LNCaP clone FGC (cell line): ENCODE measurements at regions not wholly inside any gene's neighbourhood (a gene's known extent, or its start where the extent isn't known, plus 50 kb on each side); places are given as distances from the start of the nearest gene placed in this dataset.

ENCODE experiments used
- DNase-seq: peaks from one replicate; pipeline ENCODE4 v3.0.0-alpha.2; 2011; ENCODE audit warnings: low read depth
- H3K4me3 ChIP-seq: 2 replicates; pipeline ENCODE4 v1.5.1; 2011; ENCODE audit warnings: mild to moderate bottlenecking, low read depth, low read length, control low read depth
- CTCF ChIP-seq: IDR thresholded peaks from 2 replicates; pipeline ENCODE4 v1.5.1; 2012; ENCODE audit warnings: mild to moderate bottlenecking; ENCODE audit not compliant: control insufficient read depth, insufficient read depth; ENCODE audit errors: extremely low read depth

- DNase-seq, result no peak
- H3K4me3 ChIP-seq, result no peak overlapping the region
- TF ChIP-seq CTCF, result no peak
Observed at GRCh38 chr3:70874196-70874595, 561.8 kb upstream of the MDFIC2 start.

DNA sequence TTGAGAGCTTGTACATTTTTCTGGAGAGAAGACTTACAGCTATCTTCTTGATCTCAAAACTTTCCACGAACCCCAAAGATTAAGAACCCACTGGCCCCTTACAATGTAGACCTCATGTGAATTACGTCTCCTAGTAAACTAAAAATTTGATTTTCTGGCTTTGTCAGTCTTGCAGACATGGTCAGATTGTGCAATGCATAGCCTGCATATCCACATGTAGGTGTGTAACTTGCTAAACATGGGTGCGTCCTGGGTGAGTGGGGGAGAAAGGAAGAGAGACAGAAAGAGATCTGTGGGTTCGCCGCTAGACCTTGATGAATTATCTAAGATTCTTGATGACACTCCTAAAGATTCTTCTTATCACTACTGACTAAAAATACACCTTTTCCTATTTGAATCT lies 561.2 kb upstream of the MDFIC2 start:
- no peak for DNase-seq
- H3K4me3 ChIP-seq, result no peak overlapping the region
- no peak for TF ChIP-seq CTCF

GRCh38 chr3:70871909-70872656 lies 559.6 kb upstream of the MDFIC2 start:
- TF ChIP-seq CTCF, result no peak
- no peak overlapping the region for H3K4me3 ChIP-seq
- DNase-seq, result no peak

DNA sequence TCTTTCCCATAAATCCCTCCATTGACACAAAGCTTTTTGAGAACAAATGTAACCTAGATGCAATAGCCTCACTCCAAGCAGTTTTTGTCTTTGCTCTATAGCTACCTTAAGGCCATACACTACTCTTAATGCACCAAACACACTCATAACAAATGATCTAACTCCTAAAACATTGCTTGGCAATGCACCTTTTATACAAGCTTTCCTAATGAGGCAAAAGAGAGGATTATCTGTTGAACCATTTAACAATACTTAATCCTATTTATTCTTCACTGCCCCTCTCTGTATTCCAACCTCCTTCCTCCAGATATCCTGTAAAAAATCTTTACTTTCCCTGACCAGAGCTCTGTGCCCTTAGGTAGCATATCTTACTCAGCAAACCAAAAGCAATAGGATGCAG lies 558.1 kb upstream of the MDFIC2 start:
- H3K4me3 ChIP-seq, result no peak overlapping the region
- no peak for TF ChIP-seq CTCF
- no peak for DNase-seq

DNA sequence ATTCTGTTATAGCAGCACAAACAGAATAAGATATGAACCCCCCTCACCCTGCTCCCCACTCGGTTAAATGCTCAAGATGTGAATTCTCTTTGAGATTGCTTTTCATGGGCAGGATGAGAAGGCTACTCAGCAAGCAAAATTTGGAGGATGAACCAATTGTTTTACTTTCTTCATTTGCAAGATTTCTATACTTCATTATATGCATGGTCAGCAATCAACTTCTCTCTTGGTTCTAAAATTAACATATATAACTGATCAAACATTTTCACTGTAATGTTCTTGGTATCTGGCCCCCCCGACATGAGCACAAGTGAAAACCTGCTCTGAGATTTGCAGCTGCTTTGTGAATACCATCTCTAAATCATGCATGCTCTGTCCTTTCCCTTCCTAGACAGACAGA lies 556.1 kb upstream of the MDFIC2 start:
- DNase-seq, result no peak
- TF ChIP-seq CTCF, result no peak

DNA sequence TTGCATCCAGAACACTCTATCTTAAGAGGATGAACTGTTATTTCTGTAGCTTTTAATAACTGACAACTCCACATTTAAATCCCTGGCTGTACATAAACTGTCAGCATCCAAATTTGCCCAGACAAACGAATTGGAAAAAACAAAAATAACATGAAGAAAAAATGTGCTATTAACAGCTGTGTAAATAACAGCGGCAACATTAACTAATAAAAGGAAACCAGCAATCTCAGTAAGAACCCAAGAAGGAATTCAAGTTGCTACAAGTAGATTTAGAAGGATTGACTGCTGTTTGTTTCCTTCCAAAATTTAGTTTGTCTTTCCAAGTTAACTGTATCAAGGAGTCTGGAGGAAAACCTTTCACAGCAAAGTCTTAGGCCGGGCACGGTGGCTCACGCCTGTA lies 550.6 kb upstream of the MDFIC2 start:
- H3K4me3 ChIP-seq, result no peak overlapping the region
- TF ChIP-seq CTCF, result no peak
- DNase-seq, result no peak

More for the DNA sequence above, 556.1 kb upstream of the MDFIC2 start:
- H3K4me3 ChIP-seq, result no peak overlapping the region

- DNase-seq, result no peak
- TF ChIP-seq CTCF, result no peak
- H3K4me3 ChIP-seq, result no peak overlapping the region
Observed at GRCh38 chr3:70861855-70862254, 549.4 kb upstream of the MDFIC2 start.
